GM19240 (cell line): ENCODE measurements at regions not wholly inside any gene's neighbourhood (a gene's known extent, or its start where the extent isn't known, plus 50 kb on each side); places are given as distances from the start of the nearest gene placed in this dataset.
"Not testable (repeated sequence)": the region's sequence is repeated elsewhere in the genome, so short reads cannot be mapped to it uniquely, and the experiment has no call there.

ENCODE experiments used
- DNase-seq: peaks from one replicate; pipeline ENCODE4 v3.0.0; 2011; ENCODE audit warnings: low spot score; ENCODE audit not compliant: insufficient read length

DNA sequence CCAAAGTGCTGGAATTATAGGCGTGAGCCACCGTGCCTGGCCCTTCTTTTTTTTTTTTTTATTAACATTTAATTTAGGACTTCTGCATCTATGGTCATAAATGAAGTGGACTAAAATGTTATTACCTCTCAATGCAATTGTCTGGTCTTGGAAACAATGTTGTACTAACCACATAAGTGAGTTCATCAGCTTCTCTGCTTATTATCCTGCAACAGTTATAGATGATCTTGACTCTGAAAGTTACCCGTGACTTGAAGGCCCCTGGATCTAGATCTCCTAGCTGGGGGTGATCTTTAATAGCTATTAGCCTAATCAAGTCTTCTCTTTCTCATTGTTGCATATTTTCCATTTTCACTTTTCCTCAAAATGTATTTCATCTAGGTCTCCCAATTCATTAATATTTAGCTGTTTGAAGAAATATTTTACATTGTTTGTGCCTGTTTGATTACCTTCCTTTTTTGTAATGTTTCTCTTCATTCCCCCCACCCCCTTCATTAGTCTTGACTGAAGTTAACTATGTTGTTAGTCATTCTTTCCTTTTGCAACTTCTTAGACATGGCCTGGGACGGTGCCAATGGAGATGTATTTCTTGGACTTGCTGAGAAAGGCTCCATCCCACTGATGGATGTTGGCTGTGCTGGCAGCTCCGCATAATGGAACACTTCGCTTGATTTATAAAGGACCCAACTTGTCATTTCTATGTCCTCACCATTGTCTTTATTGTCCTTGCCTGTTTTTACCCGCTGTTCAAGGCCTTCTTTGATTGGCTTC is 141.6 kb upstream of the RIOK3 start:
- no peak for DNase-seq

DNA sequence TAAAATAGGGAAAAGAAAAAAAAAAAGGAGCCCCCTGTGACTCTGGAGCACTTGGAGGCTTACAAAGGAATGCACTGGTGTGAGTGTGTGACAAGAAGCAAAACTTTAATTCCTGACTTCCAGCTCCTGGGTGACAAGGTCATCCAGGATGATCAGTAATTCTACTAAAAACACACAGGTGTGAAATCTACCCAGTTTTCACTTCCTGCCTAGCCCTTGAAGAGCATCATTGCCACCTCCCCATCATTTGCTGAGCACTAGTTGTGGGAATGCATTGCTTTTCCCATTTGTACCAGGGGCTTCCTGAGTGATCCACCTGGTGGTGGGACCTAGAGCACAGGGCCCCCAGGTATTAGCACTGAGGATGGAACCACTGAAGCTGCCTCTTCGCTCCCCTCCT is 139.7 kb upstream of the RIOK3 start:
- no peak for DNase-seq

DNA sequence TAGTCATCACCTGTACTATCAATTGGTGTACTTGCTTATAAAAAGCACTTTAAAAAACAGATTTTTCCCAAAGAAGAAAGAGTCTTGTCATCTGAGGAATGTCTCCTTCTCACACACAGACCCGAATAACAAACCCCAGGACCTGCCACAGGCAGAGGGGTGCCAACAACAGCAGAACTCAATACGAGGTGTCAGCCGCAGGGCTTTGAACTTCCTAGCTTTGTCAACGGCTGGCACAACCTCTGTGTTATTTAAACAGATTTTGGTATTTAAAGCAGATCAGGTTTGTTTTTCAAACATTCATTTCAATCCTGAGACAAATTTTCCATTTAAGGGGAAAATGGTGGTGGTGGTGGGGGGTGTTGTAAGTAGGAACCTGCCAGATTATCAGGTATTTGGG is 138.4 kb upstream of the RIOK3 start:
- DNase-seq: no peak

DNA sequence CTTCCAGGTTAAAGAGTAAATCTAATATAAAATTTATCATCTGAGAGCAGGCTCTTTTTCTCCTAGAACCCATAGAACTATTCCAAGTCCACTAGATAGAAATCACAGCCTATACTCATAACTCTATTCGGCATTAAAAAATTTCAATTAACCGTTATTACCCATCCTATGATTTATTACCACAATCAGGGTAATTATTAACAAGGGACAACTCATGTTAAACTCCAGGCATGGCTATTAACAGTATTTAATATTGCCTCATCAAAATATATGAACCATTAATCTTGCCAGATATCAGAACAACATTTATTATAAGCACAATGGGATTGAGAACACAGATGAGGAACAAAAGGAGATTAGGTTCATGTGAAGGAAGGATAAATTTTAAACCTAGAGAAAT is 136.8 kb upstream of the RIOK3 start:
- no peak for DNase-seq

DNA sequence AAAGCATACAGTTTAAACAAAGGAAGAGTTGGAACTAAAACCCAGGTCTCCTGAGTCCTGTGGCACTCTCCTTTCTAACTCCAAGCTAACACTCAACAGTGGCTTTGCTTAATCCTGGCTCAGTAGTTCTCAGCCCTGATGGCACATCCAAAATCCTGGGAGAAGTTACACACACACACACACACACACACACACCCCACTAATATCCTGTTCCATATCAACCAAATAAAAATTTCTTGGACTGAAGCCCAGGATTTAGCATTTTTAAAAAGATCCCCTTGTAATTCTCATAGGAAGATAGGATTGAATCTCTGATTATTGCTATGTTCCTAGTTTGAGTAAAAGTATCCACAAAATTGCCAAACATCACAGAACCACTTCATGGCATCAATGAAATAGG is 136.1 kb upstream of the RIOK3 start:
- DNase-seq: no peak

DNA sequence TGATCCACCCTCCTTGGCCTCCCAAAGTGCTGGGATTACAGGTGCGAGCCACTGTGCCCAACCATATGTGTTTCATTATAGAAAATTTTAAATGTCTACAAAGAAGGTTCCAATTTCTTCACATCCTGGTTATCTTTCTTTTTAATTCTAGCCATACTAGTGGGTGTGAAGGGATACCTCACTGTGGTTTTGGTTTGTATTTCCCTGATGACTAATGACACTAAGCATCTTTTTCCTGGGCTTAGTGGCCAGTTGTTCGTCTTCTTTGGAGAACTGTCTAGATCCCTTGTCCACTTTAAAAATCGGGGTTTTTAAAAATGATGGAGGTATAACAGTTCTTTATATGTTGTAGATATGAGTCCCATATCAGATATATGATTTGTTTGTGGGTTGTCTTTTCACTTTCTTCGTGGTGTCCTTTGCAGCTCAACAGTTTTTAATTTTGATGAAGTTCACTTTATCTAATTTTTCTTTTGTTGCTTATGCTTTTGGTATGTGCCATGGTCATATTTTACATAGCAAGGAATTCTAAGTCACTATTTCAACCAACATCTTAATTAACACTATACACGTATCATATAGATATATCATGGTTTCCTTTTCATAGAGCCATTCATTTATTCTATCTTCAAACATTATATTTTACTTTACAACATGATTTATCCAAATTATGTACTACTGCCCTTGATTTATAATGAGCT is 135.0 kb upstream of the RIOK3 start:
- DNase-seq: no peak

DNA sequence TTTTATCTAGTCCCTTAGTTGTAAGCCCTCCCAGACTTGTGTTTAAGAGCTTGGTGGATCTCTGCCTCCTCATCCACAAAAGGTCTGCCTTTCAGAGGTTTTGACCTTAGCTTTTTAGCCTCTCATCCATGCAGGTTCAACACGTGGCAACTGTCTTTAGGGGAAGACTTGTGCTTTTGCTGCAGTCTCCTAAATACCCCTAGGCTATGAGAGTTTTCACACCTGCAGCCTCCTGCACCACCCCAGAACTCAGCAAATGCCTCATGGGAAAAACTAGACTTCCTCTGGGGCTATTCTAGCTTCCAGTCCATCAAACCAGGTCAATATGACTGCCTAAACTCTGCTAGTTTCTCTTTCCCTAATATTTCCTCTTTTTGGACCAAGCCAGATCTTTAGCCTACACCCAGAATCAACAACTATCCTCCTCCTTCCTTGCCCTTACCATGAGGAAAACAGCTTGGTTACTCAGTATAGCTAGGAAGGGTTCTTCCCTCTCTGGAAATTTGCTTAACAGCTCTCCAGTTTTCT is 132.3 kb upstream of the RIOK3 start:
- DNase-seq: no peak

DNA sequence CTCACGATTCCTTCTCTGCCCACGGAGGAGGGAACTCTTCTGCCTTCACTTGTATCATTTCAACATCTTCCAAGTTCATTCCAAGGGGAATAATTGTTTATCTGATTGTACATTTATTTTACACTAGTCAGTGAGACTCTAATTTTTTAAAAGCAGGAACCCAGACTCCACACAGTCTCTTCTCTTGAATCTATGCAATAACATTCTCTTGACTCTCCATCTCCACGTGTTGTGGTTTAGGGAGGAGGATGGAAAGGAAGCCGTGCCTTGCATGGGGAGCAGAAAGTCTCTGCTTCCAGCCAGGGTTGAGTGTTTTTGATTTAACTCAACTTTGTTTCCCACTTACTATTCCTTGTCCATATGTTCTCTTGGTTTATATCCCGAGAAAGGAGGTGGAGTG is 131.1 kb upstream of the RIOK3 start:
- DNase-seq: no peak

DNA sequence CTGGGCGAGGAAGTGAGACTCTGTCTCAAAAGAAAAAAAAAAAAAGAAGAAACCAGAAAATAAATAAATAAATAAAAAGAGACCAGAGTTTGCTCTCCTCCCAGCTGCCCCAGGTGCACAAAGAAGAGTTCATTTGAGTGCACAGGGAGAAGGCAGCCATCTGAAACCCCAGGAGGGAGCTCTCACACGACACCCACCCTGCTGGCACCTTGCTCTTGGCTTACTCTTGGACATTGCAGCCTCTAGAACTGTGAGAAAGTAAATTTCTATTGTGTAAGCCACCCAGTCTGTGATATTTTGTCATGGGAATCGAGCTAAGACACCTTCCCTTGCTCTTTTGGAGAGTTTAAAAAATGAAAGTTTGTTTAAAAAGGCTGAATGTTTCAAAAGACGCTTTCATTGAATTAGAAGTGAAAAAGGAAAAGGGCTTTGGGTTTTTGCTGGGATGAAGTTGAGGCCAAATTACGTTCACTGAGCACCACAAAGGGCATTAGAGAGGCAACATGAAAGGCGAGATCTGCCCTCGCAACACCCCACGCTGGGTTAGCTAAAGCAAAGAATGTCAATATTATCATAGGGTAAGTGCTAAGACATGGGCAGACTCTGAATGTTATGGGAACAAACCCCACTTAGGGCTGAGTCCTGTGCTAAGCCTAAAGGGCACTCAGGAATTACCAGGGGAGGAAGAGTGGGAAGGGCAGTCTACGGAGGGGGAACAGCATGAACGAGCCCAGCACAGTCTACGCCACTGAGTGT is 128.9 kb upstream of the RIOK3 start:
- no peak for DNase-seq

DNA sequence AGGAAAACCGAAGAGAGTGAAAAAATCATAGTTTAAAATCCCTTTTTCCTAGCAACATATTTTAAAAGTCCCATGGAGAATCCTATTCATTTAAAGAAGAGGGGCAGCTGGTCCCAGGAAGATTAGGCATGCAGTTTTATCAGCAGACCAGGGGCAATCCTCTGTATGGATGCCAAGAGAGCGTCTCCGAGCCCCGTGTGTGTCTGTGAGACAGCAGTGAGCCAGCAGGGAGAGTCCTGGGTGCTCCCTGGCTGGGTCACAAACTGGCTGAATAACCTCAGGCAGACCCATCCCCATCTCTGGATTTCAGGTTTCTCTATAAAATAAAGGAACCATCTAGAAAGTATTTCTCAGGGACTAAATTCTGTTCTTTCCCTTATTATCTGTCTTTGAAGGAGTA is 128.2 kb upstream of the RIOK3 start:
- DNase-seq: no peak

DNA sequence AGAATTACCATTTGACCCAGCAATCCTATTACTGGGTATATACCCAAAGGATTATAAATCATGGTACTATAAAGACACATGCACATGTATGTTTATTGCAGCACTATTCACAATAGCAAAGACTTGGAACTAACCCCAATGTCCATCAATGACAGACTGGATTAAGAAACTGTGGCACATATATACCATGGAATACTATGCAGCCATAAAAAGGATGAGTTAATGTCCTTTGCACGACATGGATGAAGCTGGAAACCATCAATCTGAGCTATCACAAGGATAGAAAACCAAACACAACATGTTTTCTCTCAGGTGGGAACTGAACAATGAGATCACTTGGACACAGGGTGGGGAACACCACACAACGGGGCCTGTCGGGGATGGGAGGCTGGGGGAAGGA is 123.4 kb upstream of the RIOK3 start:
- not testable (repeated sequence) for DNase-seq

DNA sequence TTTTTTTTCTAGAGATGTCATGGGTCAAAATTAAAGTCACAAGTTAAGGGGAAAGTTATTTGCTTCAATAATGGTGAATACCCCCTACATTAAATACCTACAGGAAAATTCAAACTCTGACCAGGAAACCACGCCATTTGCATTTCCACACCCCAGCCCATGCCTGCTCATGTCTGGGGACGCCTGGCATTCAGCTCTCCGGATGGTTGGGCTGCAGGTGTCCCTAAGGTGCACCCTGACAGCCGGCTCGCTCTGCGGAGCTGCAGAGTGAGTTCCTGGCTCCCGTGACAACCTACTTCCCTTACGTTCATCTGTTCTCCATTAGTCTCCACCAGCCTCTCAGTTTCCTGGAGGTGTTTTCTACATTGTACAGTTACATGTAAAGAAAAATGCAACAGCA is 122.7 kb upstream of the RIOK3 start:
- peak; percentile 32 for DNase-seq

DNA sequence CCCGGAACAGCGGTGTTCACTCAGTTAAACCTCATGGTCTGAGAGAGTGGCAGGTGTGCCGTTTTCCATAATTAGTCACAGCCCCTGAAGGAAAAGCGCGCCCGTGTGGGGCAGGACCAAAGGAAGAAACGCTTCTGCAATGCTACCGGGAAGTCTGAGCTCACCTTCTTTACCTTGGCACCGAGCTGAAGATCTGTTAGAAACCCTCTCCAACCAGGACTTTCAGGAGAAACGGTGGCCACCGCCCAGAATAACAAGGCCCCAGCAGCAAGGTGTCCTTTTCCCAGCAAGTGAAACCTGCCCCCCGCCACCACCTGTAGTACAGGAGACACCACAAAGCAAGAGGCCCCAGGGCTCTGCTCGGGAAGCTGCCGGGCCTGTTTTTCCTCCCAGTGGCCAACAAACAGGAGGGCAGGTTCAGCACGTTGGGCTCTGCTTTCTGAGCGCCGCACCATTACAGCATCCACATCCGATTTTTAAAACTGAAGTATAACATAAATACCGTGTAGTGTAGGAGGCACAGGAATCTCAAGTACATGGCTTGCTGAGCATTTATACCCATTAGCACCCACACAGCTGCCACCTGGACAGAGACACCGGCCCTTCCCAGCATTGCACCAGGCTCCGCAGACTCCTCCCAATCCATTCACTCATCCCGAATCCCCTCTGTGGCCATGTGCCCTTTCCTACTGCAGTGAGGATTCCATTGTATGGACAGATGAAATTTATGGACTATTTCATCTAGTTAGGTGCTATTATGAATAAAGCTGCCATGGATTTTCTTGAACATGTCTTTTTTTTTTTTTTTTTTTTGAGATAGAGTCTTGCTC is 121.8 kb upstream of the RIOK3 start:
- no peak for DNase-seq

DNA sequence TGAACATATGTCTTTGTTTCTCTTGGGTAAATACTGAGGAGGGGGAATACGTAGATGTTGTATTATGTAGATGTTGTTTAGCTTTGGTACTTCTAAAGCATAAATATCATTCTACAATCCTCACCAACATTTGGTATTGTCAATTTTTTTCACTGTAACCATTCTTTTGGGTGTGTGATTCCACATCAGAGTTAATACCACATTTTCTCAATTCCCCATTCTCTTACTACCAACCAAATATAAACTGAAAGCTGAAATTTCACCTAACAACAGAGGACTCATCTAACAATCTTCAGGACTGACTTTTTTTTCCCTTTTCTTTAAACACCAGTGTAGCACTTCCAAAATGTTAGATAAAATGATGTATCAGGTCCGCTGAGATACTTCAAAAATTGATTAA is 120.7 kb upstream of the RIOK3 start:
- DNase-seq: no peak

DNA sequence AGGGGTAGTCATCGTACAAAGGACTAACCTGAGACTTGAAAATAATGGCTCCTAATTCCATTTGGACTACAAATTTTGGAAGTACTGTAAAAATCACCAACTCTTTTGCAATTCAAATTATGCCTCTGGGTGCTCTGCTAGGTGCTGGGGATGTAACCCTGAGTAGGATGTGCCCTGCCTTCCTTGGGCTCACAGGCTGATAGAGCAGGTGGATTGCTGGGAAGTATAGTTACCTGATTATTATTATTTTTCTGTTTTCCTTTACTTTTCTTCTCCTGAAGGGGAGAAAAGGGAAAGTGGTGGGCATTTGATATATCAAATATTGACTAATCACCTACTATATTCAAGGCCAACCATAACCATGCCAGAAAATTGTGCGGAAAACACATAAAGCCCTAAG is 119.3 kb upstream of the RIOK3 start:
- DNase-seq: no peak

DNA sequence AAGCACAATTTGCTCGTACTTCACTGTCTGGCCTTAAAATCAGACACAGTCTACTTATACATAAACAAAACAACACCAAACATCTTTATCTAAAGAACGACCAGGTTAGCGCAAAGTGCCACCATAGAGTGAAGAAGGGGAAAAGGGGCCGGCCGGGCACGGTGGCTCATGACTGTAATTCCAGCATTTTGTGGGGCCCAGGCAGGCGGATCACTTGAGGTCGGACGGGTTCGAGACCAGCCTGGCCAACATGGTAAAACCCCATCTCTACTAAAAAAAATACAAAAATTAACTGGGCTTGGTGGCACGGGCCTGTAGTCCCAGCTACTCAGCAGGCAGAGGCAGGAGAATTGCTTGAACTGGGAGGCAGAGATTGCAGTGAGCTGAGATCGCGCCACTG is 118.5 kb upstream of the RIOK3 start:
- DNase-seq: no peak

DNA sequence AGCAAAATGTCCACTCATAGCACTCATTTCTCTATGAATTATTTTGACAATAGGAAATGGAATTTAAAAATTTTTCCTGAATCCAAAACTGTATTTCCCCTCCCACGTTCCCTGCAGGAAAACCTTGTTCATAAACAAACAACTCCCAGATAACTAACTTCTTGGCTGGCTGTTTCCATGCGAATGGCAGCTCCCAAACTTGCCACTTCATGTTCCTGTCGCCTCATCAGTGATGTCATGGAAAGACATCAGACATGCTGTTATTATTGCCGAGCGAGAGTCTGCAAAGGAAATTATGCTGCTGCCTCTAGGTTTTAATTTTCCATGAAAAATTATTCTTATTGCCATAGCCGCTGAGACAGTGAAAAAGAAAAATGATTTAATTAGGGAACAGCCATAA is 117.0 kb upstream of the RIOK3 start:
- DNase-seq: no peak

DNA sequence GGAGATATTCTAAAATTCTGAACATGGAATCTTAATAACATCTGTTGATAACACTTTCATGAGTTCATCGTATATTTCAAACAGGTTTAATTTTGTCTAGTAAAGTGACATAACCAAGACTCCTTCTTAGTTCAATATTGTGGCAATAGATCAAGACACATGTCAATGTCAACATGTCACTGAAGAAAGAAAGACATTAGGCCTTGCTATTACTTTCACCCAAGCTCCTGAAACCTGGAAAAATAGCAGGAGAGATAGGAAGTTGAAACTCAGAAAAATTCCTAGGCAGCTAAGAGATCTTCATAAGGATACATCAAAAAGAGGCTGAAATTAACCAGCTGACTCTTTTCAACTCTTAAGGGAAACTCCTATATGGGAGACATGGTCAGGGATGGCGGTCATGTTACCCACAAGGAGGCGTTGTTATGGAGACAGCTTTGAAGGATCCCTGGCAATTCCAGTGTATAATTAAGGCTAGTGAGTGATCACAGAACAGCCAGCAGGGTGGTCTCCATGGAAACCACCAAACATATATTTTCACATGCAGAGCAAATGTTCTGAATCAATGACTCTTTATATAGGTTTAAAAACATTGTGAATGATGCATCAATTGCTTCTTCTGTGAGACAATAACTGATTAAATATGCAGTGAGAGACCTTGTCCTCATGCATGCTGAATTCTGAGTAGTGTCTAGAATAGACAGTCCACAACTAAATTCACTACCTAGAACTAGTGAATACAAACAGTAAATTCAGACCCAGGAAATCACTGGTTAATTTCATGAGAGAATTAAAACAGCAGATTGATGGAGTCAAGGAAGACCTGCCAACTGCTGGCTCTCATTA is 115.3 kb upstream of the RIOK3 start:
- no peak for DNase-seq

DNA sequence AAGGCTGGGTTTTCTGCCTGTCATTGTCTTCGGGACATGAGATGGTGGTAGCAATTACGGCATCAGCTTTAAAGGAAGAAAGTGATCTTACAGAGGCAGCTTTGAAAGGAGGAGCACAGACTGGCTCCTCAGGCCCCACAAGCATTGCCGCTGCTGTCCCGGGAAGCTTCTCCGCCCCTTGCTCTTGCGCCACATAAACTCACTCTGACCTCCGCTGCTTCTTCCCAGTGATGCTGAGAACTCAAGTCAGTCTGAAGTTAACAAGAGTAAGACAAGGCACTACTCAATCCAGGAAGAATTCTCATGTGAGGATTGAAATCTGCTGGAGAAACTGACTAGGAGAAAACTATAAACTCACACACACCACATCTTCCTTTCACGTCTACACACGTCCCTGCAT is 112.4 kb upstream of the RIOK3 start:
- DNase-seq: no peak

DNA sequence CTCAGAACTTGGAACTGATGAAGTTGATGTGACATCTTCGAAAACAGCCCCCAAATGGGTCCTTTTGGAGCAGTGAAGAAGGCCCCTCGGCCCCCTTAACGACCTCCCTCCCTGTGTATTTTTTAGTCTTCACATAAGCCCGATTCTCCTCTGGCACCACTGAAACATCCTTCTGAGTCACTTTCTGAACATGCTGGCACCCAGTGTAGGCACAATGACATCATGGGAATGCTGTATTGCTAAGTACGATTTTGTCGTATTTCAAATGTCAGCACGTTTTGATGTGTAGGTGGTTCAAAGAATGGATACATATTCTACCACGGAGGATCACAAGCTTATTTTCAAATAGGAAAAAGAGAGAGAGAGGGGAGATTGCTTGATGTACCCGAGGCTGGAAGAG is 111.7 kb upstream of the RIOK3 start:
- no peak for DNase-seq
